Tibial nerve (tissue), 4 donors: ENCODE measurements at regions not wholly inside any gene's neighbourhood (a gene's known extent, or its start where the extent isn't known, plus 50 kb on each side); places are given as distances from the start of the nearest gene placed in this dataset.

ENCODE experiments used
- DNase-seq, 2 donors: peaks; one replicate each; pipeline ENCODE4 v3.0.0-alpha.2; 2019; ENCODE audit warnings: low spot score in 2 of 2
- H3K27ac ChIP-seq, 4 donors: fragments of 200-600 bp; sonication (generic) in 3 of 4; one replicate each; pipeline ENCODE4 v1.5.1; 2017 to 2019; ENCODE audit warnings: mild to moderate bottlenecking in 1 of 4
- H3K27me3 ChIP-seq, 2 donors: fragments of 200-600 bp; sonication (generic) in 1 of 2; one replicate each; pipeline versions ENCODE4 v1.5.1 to v1.6.0; 2017 to 2019
- H3K36me3 ChIP-seq, 3 donors: fragments of 200-600 bp; sonication (generic); one replicate each; pipeline ENCODE4 v1.5.1; 2018 to 2019
- H3K4me1 ChIP-seq, 4 donors: fragments of 200-600 bp; sonication (generic) in 3 of 4; one replicate each; pipeline ENCODE4 v1.5.1; 2017 to 2019
- H3K4me3 ChIP-seq, 4 donors: fragments of 200-600 bp; sonication (generic) in 3 of 4; one replicate each; pipeline ENCODE4 v1.5.1; 2017 to 2019; ENCODE audit warnings: mild to moderate bottlenecking in 1 of 4, moderate library complexity in 1 of 4
- H3K9me3 ChIP-seq, 4 donors: fragments of 200-600 bp; sonication (generic) in 3 of 4; one replicate each; pipeline ENCODE4 v1.5.1; 2017 to 2019
- EP300 ChIP-seq, 2 donors: sonication (generic); formaldehyde crosslinking; IDR thresholded peaks; one replicate each; pipeline ENCODE4 v1.6.1; 2017; ENCODE audit warnings: antibody characterized with exemption in 2 of 2, mild to moderate bottlenecking in 1 of 2
- POLR2A ChIP-seq, 2 donors: fragments of 450-650 bp; IDR thresholded peaks; one replicate each; pipeline ENCODE4 v1.6.1; 2017; ENCODE audit warnings: antibody characterized with exemption in 2 of 2, mild to moderate bottlenecking in 2 of 2, moderate library complexity in 2 of 2
- WGBS, 2 donors: methylation state at CpG; one replicate each; pipeline ENCODE4 v1.1.5; 2018; 5-methylcytosine and 5-hydroxymethylcytosine counted together
- TF ChIP-seq, protein P1 (sequence below), 5 experiments: fragments of 200-600 bp in 3 of 5; fragments of 450-650 bp in 2 of 5; sonication (generic) in 3 of 5; IDR thresholded peaks; one replicate each; pipeline ENCODE4 v1.5.1; 2016 to 2019; ENCODE audit warnings: antibody characterized with exemption in 5 of 5, mild to moderate bottlenecking in 3 of 5, moderate library complexity in 2 of 5

DNA sequence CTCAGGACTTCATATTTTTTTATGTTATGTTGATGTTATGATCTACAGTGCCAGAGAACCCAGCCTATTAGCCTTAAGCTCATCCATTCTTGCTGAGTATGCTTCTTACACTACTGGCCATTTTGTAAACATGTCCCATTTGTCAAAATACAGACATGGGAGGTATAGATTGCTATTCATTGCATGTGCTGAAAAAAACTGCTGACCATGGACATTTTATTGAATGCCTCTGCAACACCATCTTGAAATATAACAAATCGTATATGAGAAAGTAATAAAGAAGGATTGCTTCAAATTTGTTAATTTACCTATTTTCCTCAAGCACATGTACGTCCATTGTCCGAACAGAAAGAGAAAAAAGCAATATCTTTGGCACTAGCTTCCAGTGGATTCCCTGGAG lies 91.5 kb upstream of the FAM47A start:
- H3K4me3 ChIP-seq = no peak overlapping the region
- WGBS, 2 donors = 44 to 59% methylated on average over 3 of the region's 3 CpGs
- TF ChIP-seq POLR2A (IDR thresholded peaks at IDR 0.05) (no peak), EP300 (IDR thresholded peaks at IDR 0.05) (no peak)
- TF ChIP-seq, protein P1, sequence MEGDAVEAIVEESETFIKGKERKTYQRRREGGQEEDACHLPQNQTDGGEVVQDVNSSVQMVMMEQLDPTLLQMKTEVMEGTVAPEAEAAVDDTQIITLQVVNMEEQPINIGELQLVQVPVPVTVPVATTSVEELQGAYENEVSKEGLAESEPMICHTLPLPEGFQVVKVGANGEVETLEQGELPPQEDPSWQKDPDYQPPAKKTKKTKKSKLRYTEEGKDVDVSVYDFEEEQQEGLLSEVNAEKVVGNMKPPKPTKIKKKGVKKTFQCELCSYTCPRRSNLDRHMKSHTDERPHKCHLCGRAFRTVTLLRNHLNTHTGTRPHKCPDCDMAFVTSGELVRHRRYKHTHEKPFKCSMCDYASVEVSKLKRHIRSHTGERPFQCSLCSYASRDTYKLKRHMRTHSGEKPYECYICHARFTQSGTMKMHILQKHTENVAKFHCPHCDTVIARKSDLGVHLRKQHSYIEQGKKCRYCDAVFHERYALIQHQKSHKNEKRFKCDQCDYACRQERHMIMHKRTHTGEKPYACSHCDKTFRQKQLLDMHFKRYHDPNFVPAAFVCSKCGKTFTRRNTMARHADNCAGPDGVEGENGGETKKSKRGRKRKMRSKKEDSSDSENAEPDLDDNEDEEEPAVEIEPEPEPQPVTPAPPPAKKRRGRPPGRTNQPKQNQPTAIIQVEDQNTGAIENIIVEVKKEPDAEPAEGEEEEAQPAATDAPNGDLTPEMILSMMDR (IDR thresholded peaks at IDR 0.05) = no peak
- DNase-seq = no peak
- H3K4me1 ChIP-seq = no peaks in the 10 kb centered on the region
- no peaks in the 10 kb centered on the region for H3K27me3 ChIP-seq
- no peak overlapping the region for H3K27ac ChIP-seq
- no peaks in the 10 kb centered on the region for H3K36me3 ChIP-seq
- no peaks in the 10 kb centered on the region for H3K9me3 ChIP-seq

- WGBS, 2 donors = 80 to 83% methylated on average over 1 of the region's 1 CpG
- Histone ChIP-seq H3K27ac (no peak overlapping the region), H3K27me3 (no peaks in the 10 kb centered on the region), H3K4me1 (no peaks in the 10 kb centered on the region), H3K36me3 (no peaks in the 10 kb centered on the region), H3K4me3 (no peak overlapping the region), H3K9me3 (peaks cover 0 to 7% (median 0%) of the 10 kb centered on the region in 4 donors)
- no peak for DNase-seq
- TF ChIP-seq POLR2A (IDR thresholded peaks at IDR 0.05) = no peak
Measured at GRCh38 chrX:34218063-34218462, 85.9 kb upstream of the FAM47A start.

DNA sequence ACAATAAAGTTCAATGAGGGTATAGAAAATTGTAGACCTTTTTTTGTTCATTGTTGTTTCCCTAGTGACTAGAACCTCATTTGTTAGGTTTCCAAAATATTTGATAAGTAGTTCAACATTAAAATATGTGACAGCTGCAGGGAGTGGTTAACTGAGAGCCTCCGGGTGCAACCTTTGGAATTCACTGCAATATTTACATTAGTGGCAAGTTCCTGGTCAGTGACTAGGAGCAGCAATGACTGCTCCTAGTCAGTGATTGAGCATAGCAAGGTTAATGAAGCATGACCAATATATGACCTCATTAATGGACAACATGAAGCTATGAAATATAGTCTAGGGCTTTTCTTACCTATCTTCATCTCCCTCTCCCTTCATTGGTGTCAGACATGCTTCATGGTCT lies 65.8 kb upstream of the FAM47A start:
- H3K9me3 ChIP-seq = no peaks in the 10 kb centered on the region
- H3K4me1 ChIP-seq = no peaks in the 10 kb centered on the region
- peaks cover 0 to 3% of the 10 kb centered on the region in 2 donors for H3K27me3 ChIP-seq
- TF ChIP-seq, protein P1 (IDR thresholded peaks at IDR 0.05) = no peak
- no peak for TF ChIP-seq EP300 (IDR thresholded peaks at IDR 0.05)
- TF ChIP-seq POLR2A (IDR thresholded peaks at IDR 0.05) = no peak
- H3K27ac ChIP-seq = no peak overlapping the region
- WGBS, 2 donors = 73 to 81% methylated on average over 1 of the region's 1 CpG
- no peaks in the 10 kb centered on the region for H3K36me3 ChIP-seq
- DNase-seq = no peak
- H3K4me3 ChIP-seq = no peak overlapping the region
